ENCODE measurements at regions not wholly inside any gene's neighbourhood (a gene's known extent, or its start where the extent isn't known, plus 50 kb on each side); places are given as distances from the start of the nearest gene placed in this dataset.

- CTCF ChIA-PET (ENCODE audit: partially characterized antibody): interaction anchor here (0.6 to 1.7 kb wide), 16 partner anchors 13 to 327 kb away, joined by 3 to 6 read pairs (median 3); no protein-coding TSS in a partner anchor
- Histone ChIP-seq H3K4me1 (replicated peaks in 1 of 4; ENCODE audit: control insufficient read depth in 3 of 4, insufficient read depth in 4 of 4, low read length in 3 of 4) (peaks cover 0 to 7% (median 4%) of the 10 kb centered on the region in 4 experiments; a peak in 4 of 7 replicates), H3K79me2 (ENCODE audit: control insufficient read depth in 1 of 2, insufficient read depth in 2 of 2, low read length in 2 of 2) (no peaks in the 10 kb centered on the region), H4K91ac (replicated peaks; ENCODE audit: insufficient read length, low read length) (no peak overlapping the region), H3K27ac (ENCODE audit: low read depth, low read length) (no peak overlapping the region), H4K20me1 (replicated peaks in 1 of 2; ENCODE audit: control insufficient read depth in 1 of 2, insufficient read depth in 2 of 2, low read length in 2 of 2) (no peaks in the 10 kb centered on the region), H2AFZ (ENCODE audit: low read length) (no peak overlapping the region), H2AK5ac (ENCODE audit: low read depth, low read length) (no peak overlapping the region; the same call in 1 of the 2 replicates), H3K56ac (replicated peaks; ENCODE audit: insufficient read length, low read depth, low read length) (no peak overlapping the region), H2BK12ac (ENCODE audit: low read depth, low read length) (no peak overlapping the region; the same call in 1 of the 2 replicates), H2BK120ac (replicated peaks; ENCODE audit: low read depth, low read length) (no peak overlapping the region), H3K4ac (replicated peaks; ENCODE audit: insufficient read length, low read depth, low read length) (no peak overlapping the region), H2BK20ac (ENCODE audit: low read length) (no peak overlapping the region), H3K36me3 (ENCODE audit: control insufficient read depth in 2 of 4, insufficient read depth in 4 of 4, low read length in 3 of 4) (no peaks in the 10 kb centered on the region), H2BK5ac (ENCODE audit: low read depth, low read length) (no peak overlapping the region), H3K23ac (ENCODE audit: insufficient read length) (no peak overlapping the region), H3K9ac (replicated peaks in 1 of 4; ENCODE audit: extremely low read depth in 1 of 4, low read depth in 3 of 4, low read length in 3 of 4) (no peak overlapping the region), H2BK15ac (ENCODE audit: low read length) (no peak overlapping the region), H4K8ac (ENCODE audit: extremely low read depth, insufficient read depth, low read length) (no peak overlapping the region), H3K4me3 (ENCODE audit: extremely low read depth in 1 of 4, insufficient read depth in 2 of 4, low read depth in 3 of 4, low read length in 4 of 4) (no peak overlapping the region), H3K18ac (ENCODE audit: extremely low read depth, low read length) (no peak overlapping the region), H3K9me3 (ENCODE audit: insufficient read depth in 2 of 2, low read depth in 1 of 2, low read length in 1 of 2) (no peaks in the 10 kb centered on the region), H3K4me2 (ENCODE audit: insufficient read depth in 1 of 2, low read depth in 2 of 2, low read length in 2 of 2) (no peak overlapping the region), H3K14ac (ENCODE audit: insufficient read length) (no peak overlapping the region), H3K27me3 (replicated peaks in 1 of 4; ENCODE audit: control insufficient read depth in 3 of 4, extremely low read depth in 1 of 4, insufficient read depth in 3 of 4, low read length in 3 of 4) (no peaks in the 10 kb centered on the region), H3K23me2 (ENCODE audit: low read depth, low read length) (no peaks in the 10 kb centered on the region; the same call in 1 of the 2 replicates), H3K79me1 (ENCODE audit: low read depth, low read length) (no peaks in the 10 kb centered on the region), H4K5ac (ENCODE audit: insufficient read length, low read depth, low read length) (no peak overlapping the region)
- no peak for DNase-seq (ENCODE audit: low read depth in 1 of 2, low spot score in 2 of 2)
- 56% methylated on average over 3 of the region's 3 CpGs; no CpG with 5 or more reads in 1 of the 2 experiments for WGBS, 2 experiments (ENCODE audit: extremely low coverage in 1 of 2, insufficient coverage in 1 of 2, insufficient read length in 1 of 2, insufficient replicate concordance in 2 of 2, low coverage in 1 of 2, low lambda C conversion rate in 2 of 2, missing lambda C conversion rate in 1 of 2)
- FAIRE-seq: no peak
- POLR2A ChIA-PET (ENCODE audit: partially characterized antibody): interaction anchor here (0.6 to 0.7 kb wide), 2 partner anchors 38 to 461 kb away, joined by 3 to 4 read pairs; no protein-coding TSS in a partner anchor
- TF ChIP-seq CHD1 (IDR thresholded peaks at IDR 0.05; ENCODE audit: low read depth, low read length): no peak
- no peak for TF ChIP-seq RXRA (IDR thresholded peaks at IDR 0.05; ENCODE audit: insufficient read depth, low read depth, low read length)
- TF ChIP-seq HDAC6 (IDR thresholded peaks at IDR 0.05; ENCODE audit: low read depth, low read length): no peak
These were observed 234.4 kb downstream of the BCL11A start for GRCh38 chr2:60319031-60319547.
